Peyer's patch (tissue), 4 donors: ENCODE measurements at regions not wholly inside any gene's neighbourhood (a gene's known extent, or its start where the extent isn't known, plus 50 kb on each side); places are given as distances from the start of the nearest gene placed in this dataset.

Experiments
- CTCF ChIP-seq, 6 experiments: fragments of 450-650 bp in 4 of 6; fragments of 200-600 bp in 2 of 6; sonication (generic) in 1 of 6; IDR thresholded peaks; one replicate each; pipeline ENCODE4 v1.5.1; 2017 to 2019; ENCODE audit warnings: antibody characterized with exemption in 6 of 6, mild to moderate bottlenecking in 3 of 6, moderate library complexity in 1 of 6
- POLR2A ChIP-seq, 2 donors: fragments of 450-650 bp; IDR thresholded peaks; one replicate each; pipeline ENCODE4 v1.5.1; 2017; ENCODE audit warnings: antibody characterized with exemption in 2 of 2, mild to moderate bottlenecking in 2 of 2, moderate library complexity in 2 of 2

- no peak for TF ChIP-seq CTCF (IDR thresholded peaks at IDR 0.05)
- no peak for TF ChIP-seq POLR2A (IDR thresholded peaks at IDR 0.05)
Observed at GRCh38 chr5:2860101-2860500, 108.6 kb upstream of the IRX2 start.
